GM19467 (cell line): ENCODE measurements at regions not wholly inside any gene's neighbourhood (a gene's known extent, or its start where the extent isn't known, plus 50 kb on each side); places are given as distances from the start of the nearest gene placed in this dataset.
"Not testable (repeated sequence)": the region's sequence is repeated elsewhere in the genome, so short reads cannot be mapped to it uniquely, and the experiment has no call there.

Source experiments
- ATAC-seq: cut with Tn5 transposase; IDR thresholded peaks from one replicate; pipeline ENCODE4 v1.9.1; 2021; ENCODE audit warnings: mild to moderate bottlenecking, moderate library complexity; ENCODE audit not compliant: unreplicated experiment

DNA sequence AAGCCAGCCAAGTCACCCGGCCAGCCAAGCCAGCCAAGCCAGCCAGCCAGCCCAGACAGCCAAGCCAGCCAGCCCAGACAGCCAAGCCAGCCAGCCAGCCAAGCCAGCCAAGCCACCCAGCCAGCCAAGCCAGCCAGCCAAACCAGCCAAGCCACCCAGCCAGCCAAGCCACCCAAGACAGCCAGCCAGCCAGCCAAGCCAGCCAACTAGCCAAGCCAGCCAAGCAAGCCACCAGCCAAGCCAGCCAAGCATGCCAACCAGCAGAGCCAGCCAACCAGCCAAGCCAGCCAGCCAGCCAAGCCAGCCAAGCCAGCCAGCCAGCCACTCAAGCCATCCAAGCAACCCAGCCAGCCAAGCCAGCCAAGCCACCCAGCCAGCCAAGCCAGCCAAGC is 323.1 kb upstream of the PLGLB2 start:
- not testable (repeated sequence) for ATAC-seq

DNA sequence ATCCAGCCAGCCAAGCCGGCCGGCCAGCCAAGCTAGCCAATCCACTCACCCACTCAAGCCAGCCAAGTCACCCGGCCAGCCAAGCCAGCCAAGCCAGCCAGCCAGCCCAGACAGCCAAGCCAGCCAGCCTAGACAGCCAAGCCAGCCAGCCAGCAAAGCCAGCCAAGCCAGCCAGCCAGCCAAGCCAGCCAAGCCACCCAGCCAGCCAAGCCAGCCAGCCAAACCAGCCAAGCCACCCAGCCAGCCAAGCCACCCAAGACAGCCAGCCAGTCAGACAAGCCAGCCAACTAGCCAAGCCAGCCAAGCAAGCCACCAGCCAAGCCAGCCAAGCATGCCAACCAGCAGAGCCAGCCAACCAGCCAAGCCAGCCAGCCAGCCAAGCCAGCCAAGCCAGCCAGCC is 322.7 kb upstream of the PLGLB2 start:
- not testable (repeated sequence) for ATAC-seq

DNA sequence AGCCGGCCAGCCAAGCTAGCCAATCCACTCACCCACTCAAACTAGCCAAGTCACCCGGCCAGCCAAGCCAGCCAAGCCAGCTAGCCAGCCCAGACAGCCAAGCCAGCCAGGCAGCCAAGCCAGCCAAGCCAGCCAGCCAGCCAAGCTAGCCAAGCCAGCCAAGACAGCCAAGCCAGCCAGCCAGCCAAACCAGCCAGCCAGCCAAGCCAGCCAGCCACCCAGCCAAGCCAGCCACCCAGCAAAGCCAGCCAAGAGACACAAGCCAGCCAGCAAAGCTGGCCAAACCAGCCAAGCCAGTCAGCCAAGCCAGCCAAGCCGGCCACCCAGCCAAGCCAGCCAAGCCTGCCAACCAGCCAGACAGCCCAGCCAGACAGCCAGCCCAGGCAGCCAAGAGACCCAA is 322.2 kb upstream of the PLGLB2 start:
- not testable (repeated sequence) for ATAC-seq

DNA sequence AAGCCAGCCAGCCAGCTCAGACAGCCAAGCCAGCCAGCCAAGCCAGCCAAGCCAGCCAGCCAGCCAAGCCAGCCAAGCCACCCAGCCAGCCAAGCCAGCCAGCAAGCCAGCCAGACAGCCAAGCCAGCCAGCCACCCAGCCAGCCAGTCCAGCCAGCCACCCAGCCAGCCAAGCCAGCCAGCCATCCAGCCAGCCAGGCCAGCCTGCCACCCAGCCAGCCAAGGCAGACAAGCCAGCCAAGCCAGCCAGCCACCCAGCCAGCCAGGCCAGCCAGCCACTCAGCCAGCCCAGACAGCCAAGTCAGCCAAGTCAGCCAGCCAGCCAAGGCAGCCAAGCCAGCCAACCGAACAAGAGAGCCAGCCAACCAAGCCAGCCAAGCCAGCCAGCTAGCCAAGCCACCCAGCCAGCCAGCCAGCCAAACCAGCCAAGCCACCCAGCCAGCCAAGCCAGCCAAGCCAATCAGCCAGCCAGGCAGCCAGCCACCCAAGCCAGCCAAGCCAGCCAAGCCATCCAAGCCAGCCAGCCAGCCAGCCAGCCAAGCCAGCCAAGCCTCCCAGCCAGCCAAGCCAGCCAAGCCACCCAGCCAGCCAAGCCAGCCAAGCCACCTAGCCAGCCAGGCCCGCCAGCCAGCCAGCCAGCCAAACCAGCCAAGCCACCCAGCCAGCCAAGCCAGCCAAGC is 319.3 kb upstream of the PLGLB2 start:
- ATAC-seq = not testable (repeated sequence)

DNA sequence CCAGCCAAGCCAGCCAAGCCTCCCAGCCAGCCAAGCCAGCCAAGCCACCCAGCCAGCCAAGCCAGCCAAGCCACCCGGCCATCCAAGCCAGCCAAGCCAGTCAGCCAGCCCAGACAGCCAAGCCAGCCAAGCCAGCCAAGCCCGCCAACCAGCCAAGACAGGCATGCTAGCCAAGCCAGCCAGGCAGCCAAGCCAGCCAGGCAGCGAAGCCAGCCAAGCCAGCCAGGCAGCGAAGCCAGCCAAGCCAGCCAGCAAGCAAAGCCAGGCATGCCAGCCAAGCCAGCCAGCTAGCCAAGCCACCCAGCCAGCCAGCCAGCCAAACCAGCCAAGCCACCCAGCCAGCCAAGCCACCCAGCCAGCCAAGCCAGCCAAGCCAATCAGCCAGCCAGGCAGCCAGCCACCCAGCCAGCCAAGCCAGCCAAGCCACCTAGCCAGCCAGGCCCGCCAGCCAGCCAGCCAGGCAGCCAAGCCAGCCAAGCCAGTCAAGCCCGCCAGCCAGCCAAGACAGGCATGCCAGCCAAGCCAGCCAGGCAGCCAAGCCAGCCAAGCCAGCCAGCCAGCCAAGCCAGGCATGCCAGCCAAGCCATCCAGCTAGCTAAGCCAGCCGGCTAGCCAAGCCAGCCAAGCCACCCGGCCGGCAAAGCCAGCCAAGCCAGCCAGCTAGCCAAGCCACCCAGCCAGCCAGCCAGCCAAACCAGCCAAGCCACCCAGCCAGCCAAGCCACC is 318.5 kb upstream of the PLGLB2 start:
- ATAC-seq = not testable (repeated sequence)

DNA sequence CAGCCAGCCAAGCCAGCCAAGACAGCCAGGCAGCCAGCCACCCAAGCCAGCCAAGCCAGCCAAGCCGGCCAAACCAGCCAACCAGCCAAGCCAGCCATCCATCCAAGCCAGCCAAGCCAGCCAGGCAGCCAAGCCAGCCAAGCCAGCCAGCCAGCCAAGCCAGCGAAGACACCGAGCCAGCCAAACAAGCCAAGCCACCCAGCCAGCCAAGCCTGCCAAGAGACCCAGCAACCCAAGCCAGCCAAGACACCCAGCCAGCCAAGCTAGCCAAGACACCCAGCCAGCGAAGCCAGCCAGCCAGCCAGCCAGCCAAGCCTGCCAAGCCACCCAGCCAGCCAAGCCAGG is 318.0 kb upstream of the PLGLB2 start:
- not testable (repeated sequence) for ATAC-seq

DNA sequence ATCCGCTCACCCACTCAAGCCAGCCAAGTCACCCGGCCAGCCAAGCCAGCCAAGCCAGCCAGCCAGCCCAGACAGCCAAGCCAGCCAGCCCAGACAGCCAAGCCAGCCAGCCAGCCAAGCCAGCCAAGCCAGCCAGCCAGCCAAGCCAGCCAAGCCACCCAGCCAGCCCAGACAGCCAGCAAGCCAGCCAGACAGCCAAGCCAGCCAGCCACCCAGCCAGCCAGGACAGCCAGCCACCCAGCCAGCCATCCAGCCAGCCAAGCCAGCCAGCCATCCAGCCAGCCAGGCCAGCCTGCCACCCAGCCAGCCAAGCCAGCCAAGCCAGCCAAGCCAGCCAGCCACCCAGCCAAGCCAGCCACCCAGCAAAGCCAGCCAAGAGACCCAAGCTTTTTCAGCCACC is 316.8 kb upstream of the PLGLB2 start:
- not testable (repeated sequence) for ATAC-seq

DNA sequence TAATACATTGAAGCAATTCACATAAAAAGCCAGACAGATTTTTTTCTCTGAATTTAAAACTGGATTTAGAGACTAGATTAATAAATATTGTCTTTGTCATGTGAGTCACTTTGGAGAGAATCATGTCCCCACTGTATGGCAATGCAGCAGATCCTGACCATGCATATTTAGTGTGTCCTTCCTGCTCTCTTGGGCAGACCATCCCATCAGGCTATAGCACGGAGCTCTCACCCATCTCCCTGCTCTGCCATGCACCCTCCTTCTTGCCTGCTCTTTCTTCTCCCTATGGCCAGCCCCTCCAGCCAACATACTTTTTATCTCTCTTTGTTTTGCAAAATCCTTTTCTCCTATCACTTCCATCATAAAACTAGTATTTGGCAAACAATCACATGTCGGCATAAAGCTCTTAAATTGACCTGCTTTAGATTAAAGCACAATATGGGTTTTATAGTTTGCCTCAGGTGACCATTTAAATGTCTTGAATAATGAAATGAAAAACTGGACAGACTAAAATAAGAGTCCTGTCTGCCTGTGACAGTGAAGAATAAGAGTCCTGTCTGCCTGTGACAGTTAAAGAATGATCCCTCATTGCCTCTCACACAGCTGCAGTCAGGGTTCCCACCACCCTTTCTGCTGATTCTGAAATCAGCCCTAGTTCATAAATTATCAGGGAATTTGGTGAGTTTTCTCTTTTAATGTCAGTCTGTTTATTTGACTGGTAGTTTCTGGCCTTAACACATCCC is 315.0 kb upstream of the PLGLB2 start:
- not testable (repeated sequence) for ATAC-seq

DNA sequence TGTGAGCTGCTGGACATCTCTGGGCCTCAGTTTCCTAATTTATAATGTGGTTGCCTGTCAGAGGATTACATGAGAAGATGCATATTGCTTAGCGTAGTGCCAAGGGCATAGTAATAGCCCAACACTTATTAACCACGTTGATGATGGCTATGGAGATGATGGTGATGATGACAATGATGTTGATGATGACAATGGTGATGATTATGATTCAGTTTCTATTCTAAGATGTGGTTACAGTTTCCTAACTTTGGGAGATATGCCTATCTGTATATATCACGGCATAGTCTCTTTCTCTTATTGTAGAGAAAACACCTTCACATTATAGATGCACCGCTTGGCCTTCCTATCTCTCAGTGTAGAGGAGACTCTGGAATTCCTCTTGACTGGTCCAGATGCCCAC is 311.9 kb upstream of the PLGLB2 start:
- not testable (repeated sequence) for ATAC-seq

DNA sequence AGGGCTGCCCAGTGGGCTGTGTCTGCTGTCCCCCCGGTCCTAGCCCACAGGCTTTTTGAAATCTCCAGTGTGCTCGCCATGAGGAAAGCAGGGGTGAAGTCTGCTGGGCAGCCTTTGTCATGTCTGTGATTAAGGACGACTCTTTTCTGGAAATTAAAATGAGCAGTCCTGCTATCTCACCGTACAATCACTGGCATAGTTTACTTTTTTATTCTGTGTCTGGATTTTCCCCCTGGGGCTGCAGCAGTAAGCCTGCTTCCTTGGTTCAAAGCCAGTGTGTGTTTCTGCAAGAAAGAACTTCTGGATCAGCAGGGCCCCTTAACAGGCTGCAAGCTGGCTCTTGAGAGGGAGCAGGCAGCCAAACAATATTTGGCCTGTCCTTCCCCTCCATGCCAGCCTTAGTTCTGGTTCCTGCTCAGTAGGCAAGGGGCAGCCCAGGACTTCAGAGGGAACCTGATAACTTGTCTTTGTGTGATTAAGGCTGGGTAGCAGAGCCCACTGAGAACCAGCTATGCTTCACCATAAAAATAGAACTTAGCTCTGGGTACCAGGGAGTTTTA is 310.1 kb upstream of the PLGLB2 start:
- ATAC-seq = not testable (repeated sequence)

DNA sequence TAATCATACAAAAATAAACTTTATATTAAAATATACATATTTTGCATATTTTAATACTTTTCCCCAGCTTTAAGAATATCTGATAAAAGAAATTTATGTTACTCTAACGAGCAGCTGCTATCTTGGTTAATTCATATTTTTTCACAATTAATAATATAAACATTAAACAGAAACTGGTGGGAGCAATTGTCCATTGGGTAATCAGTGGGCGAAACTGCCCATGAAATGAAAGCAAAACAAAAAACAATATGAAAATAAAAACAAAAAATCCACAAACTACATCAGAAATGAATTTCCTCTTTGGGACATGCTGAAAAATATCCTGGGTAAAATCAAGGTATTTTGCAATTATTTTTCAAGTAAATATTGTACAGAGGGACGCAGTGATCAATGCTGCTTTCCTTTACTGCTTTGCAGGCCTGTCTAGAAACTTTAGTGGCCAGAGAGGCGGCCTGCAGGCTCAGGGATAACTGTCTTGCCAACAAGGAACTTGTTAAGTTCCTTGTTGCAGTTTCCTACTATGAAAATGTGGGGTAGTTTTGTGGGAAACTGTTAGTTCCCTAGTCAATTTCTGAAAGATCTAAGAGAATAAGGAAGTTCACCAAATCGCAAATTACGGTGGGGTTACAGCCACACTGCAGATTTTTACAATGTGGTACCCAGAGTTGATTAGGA is 309.0 kb upstream of the PLGLB2 start:
- ATAC-seq = not testable (repeated sequence)

DNA sequence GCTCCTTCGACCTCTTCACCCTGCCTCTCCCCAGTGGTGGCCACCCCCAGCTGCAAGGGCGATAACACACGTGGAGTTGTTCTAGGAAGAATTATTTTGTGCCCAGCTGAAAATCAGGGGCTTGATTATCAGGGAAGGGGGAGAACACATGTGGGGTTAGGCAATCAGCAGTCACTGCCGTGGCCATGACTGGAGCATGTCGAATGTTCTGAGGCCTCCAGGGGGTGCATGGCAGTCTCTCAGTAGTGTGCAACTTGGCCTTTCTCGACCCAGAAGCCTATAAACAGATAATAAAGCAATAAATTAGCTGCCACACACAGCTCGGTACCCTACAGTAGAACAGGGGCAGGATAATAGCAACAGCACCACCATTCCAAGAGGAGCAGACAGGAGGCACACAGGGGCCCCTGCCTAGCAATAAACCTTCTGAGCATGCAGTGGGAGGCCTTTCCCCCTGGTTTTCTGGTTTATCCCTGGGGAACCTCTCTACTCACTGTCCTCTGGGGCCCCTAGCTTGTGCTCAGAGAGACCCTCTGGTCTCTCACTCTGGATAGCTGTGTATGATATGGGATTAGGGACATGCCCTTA is 308.2 kb upstream of the PLGLB2 start:
- ATAC-seq = not testable (repeated sequence)

DNA sequence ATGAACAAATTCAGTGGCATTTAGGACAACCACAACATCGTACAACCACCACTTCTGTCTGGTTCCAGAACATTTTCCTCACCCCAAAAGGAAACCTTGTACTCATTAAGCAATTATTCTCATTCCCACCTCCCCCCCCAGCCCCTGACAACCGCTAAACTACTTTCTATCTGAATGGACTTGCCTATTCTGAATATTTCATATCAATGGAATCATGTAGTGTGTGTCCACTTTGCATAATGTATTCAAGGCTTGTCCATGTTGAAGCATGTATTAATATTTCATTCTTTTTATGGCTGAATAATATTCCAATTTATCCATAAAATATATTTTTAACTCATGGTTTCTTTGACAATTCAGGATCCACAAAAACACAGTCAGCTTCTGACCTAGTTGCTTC is 307.2 kb upstream of the PLGLB2 start:
- not testable (repeated sequence) for ATAC-seq

DNA sequence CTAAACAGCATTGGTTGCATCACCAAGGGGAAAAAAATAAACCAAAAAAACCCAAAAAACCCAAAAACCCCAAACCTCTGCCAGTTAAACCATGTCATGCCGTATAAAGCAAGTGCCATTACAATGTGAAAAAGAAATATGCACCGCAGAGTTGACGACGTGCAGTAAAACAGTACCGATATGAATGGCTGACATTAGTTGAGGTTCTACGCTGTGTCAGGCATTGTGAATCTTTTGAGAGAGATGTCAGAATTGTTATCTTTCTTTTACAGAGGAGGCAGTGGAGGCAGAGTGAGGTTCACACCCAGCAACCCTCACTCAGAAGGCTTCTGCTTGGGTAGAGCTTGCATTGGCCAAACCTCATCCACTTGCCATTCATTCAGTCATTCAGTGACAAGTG is 306.5 kb upstream of the PLGLB2 start:
- not testable (repeated sequence) for ATAC-seq

DNA sequence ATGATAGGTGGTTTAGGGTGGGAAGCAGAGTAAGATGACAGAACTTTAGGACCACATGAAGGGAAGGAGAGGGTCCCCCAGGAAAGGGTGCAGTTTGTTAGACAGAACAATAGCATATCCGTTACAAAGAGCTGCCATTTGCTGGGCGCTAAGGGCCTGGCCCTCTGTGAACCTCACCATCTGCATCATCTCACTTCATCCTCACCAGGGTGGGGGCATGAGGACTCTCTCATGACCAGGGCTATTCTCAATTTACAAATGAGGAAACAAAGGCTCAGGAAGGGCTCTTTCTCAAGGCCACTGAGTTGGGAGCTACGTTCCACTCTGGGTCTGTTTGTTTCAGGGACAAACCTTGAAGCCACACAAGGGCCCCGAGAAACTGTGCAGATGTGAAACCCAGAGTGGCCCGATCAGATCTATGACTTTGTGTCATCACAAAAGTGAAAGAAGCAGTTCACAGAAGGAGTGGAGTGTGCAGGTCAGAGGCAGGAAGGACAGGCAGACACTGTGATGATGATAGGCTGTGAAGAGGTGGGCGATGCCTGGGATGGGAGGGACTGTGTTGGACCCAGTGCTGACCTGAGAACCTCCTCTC is 304.8 kb upstream of the PLGLB2 start:
- ATAC-seq = not testable (repeated sequence)

DNA sequence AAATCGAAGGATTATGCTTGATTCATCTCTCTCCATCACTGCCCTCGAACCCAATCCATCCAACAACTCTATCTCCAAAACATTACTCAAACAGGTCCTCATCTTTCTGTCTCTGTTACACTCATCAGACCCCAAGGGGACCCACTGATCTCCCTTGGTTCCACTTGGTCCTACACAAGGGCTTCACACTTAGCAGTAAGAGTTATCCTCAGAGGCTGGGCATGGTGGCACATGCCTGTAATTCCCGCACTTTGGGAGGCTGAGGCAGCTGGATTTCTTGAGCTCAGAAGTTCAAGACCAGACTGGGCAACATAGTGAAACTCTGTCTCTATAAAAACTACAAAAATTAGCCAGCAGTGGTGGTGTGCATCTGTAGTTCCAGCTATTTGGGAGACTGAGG is 302.9 kb upstream of the PLGLB2 start:
- not testable (repeated sequence) for ATAC-seq

DNA sequence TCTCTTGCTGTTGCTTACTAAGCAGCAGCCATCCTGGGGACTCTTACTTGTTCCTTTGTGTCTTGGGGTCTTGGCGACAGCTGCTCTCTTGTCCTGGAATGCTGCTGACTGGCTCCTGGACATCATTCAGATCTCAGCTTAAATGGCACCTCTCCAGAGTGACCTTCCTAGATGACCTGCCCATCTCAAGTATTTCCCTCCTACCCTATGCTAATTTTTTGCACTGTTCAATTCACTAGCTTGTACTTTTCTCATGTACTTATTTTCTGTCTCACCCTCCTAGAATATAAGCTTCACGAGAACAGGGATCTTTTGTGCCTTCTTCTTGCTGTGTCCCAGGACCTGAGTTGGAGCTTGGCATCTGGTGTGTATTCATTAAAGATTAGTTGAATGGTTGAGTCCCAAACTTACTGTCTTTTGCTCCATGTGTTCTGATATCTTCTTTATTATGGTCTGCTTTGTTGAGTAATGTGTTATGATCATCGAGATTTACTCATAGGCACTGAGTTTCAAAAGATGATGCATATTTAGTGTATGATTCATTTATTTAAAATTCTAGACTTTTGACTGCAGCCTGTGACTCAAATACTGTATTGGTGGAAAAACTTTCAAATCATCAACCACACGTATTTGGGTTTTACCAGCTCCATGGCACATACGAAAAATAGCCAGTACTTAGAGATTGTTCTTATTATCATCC is 302.1 kb upstream of the PLGLB2 start:
- ATAC-seq = not testable (repeated sequence)

DNA sequence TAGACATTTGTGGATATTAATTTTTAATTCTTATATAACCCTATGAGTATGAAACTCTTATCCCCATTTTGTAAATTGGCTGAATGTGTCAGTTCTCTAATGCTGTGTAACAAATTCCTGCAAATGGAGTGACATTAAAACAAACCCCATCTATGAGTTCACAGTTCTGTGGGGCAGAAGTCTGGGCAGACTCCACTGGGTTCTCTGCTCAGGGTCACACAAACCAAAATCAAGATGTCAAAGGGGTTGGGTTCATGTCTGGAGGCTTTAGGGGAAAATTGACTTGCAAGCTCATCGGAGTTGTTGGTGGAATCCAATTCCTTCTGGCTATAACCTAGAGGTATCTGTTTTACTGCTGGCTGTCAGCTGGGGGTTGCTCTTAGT is 301.6 kb upstream of the PLGLB2 start:
- ATAC-seq = not testable (repeated sequence)

DNA sequence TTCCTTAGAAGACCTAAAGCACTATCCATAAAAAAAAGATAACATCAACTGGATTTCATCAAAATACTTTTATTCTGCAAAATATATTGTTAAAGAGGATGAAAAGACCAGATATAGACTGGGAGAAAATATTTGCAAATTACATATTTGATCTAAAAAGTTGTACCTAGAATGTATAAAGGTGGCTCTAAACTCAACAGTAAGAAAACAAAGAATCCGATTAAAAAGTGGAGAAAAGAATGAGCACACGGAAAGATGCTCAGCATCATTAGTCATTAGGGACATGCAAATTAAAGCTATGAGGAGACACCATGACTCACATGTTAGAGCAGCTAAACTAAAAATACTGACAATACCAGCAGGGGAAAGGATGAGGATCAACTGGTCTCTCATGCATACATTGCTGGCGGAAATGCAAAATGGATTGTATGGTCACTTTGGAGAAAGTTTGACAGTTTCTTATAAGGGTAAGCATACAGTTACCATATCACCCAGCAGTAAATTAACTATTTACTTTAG is 298.4 kb upstream of the PLGLB2 start:
- not testable (repeated sequence) for ATAC-seq
